ENCODE measurements at regions not wholly inside any gene's neighbourhood (a gene's known extent, or its start where the extent isn't known, plus 50 kb on each side); places are given as distances from the start of the nearest gene placed in this dataset.

GRCh38 chr4:125940426-125940825 lies 625.7 kb downstream of the FAT4 start:
- DNase-seq (ENCODE audit: low spot score): no peak

DNA sequence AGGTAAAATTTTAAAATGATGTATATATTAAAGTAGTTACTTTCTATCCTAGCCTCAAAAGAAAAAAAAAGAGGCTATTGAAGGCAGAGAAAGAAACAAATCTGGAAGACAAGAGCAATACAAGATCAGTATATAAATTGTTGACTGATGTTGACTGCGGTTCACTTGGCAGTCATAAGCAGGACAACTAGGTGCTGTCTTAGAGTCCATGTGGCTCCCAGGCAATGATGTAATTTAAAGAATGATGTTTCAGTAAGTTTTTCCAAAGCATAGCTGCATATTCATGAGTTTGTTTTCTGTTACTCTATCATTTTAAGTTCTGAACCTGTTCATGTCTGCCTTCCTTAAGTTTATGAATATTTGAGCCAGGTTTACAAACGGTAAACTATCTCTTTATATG lies 630.2 kb downstream of the FAT4 start:
- no peak for DNase-seq (ENCODE audit: low spot score)

DNA sequence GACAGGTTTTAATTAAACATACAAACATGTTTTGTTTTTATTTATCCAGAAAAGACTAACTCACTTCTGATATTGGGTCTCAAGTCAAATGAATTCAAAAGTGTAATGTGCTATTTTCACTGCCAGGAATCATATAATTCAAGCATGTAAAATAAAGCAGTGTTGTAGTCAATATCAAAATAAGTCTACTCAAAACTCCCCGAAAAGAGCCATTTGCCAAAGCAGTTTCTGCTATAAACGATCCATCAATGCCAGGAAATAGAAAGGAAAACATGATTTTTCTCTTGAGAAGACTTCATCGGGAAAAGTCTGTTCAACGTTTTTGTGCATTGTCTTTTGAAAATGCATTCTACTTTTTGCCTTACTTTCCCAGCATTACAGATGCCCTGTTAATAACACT lies 633.3 kb downstream of the FAT4 start:
- no peak for DNase-seq (ENCODE audit: low spot score)

DNA sequence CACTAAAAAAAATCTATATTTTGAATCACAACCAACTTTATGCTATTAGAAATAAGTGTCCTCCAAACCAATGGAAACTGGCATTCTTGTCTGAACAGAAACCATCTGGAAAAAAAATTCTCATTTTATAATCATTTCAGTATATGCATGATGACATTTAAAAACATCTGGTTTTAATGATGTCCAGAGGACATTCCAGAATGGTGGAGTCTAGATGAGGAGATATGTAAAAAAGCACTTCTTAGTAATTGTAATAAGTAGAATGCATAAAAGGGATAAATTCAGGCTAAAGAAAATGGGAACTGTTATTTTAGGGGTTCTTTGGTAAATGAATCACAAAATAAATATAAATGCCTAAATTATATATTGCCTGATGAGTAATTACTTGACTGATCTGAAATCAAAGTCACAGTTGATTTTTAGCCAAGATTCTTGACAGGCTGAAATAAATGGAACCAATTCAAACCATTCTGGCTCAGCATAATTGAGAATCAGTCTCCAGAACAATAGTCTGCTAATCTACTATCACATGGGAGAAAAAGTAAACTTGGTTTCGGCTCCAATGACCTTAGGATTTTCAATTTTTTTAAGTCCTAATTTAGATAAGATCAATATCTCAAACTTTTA lies 636.6 kb downstream of the FAT4 start:
- DNase-seq (ENCODE audit: low spot score): no peak

- DNase-seq (ENCODE audit: low spot score): no peak
Measured at GRCh38 chr4:125952631-125953030, 637.9 kb downstream of the FAT4 start.

- no peak for DNase-seq (ENCODE audit: low spot score)
Measured at GRCh38 chr4:125956276-125956675, 641.5 kb downstream of the FAT4 start.

DNA sequence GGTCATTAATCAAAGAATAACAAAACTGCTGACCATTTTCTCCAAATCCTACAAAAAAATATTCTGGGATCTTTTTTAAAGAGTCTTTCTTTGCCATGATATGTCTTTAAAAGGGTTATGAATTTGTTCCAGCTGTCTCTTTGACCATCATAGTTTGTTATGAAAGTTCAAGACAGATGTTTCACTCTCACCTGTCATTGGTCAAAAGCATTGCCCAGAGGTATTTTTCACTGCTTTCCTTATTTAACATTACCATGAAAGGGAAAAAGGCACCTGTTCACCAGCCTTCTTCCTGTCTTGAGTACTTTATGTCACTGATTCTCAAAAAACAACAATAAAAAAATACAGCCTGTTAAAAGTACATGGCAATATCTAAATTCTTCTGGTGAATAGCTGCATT lies 643.8 kb downstream of the FAT4 start:
- DNase-seq (ENCODE audit: low spot score): no peak

DNA sequence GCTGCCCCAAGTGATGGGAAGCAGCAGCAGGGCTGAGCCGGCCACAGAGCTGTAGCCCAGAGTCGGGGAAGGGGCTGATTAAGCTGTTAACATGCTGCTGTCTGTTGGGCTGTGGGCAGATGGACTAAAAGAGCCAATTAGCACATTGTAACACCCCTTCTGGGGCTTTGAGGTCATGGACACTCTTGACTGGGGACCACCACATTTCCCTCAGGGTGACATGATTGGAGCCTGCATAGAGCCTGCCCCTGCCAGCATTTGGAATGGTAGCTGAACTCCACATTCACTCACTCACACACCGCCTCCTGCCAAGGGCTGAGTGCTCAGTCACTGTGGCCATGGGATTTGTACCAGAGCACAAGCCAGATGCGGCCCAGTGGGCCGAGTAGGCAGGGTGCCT lies 646.9 kb downstream of the FAT4 start:
- no peak for DNase-seq (ENCODE audit: low spot score)

- DNase-seq (ENCODE audit: low spot score): no peak
Measured at GRCh38 chr4:125975861-125976397, 661.2 kb downstream of the FAT4 start.

GRCh38 chr4:125979950-125980349 lies 665.2 kb downstream of the FAT4 start:
- DNase-seq (ENCODE audit: low spot score): no peak

DNA sequence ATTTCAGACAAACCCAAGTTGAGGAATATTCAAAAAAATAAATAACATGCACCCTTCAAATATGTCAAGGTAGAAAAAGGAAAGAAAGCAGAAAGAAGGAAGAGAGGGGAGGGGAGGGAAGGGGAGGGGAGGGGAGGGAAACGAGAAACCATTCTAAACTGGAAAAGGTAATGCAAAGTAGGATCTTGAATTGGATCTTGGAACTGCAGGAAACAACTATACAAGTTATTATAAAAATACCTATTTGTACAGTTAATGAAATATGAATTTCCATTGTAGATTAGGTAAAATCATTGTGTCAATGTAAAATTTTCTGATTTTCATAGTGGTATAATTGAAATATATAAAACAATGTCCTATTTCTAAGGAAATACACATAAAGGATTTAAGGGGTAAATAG lies 668.4 kb downstream of the FAT4 start:
- DNase-seq (ENCODE audit: low spot score): no peak

DNA sequence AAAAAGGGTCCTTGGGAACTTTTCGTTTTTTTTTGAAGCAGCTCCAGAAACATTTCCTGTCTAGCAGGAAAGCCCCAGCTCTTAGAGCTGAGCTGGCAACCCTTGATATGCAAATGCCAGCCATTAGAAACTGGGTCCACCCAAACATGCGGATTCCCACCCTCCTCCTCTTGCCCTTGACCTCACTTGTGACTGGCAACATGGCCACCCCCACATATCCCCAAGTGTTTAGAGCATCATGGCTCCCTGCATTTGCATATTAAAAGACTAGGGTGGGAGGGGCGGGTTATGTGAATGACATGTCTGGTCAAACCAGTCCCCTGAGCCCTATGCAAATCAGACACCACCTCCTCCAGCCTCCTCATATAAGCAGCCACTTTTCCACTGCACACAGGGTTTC lies 671.1 kb downstream of the FAT4 start:
- no peak for DNase-seq (ENCODE audit: low spot score)

DNA sequence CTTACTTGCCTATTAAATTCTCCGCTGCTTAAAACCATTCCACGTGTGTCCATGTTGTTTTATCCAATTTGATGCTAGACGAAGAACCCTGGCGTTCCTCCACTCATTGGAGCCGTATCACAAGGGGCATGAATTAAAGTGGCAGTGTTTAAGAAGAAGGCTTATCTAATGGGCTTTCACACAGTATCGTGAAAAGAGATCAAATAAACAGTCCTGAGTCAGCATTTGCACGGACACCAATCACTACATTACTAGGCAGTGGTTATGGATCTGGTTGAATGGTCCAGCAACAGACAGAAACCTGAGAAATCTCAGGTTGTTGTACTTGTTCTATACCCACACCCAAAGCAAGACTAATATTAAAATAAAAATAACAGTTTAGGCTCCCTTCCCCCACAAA lies 671.6 kb downstream of the FAT4 start:
- no peak for DNase-seq (ENCODE audit: low spot score)

- no peak for DNase-seq (ENCODE audit: low spot score)
Measured at GRCh38 chr4:125988464-125988863, 673.7 kb downstream of the FAT4 start.

DNA sequence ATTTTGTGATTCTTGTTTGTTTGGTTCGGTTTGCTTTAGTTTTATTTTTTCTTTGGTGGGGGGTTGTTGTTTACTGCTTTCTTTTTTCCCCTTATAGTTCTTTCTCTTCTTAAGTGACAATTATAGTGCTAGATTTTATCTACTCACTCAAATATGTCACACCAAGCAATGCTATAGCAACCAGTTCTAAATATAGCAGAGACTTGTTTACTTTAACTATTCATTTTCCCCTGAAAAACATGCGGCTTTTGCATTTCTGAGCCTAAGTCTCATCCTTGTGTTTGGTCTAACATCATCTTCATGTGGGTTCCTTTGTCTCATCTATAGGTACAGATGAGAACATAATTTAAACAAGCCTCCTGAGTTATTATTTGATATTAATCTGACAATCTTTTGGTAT lies 676.6 kb downstream of the FAT4 start:
- no peak for DNase-seq (ENCODE audit: low spot score)

GRCh38 chr4:125992891-125993290 lies 678.1 kb downstream of the FAT4 start:
- DNase-seq (ENCODE audit: low spot score): no peak

GRCh38 chr4:125994024-125994423 lies 679.3 kb downstream of the FAT4 start:
- no peak for DNase-seq (ENCODE audit: low spot score)

DNA sequence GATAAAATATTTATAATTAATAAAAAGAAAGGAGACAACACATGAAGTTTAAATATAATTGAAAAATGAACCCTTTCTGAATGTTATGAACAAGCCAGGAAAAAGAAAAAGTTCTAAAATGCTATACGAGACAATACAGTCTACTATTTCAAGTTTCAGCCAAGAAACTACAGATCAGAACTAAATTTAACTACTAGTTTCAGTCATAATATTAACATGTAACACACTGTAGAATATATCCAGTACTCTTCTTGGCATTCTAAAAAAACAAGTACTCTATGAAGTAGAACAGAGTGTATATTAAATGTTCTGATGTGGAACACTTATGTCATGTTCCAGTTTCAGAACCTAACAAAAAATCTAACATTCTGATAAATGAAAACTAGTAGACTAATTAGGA lies 679.7 kb downstream of the FAT4 start:
- DNase-seq (ENCODE audit: low spot score): no peak

- no peak for DNase-seq (ENCODE audit: low spot score)
Measured at GRCh38 chr4:126004941-126005340, 690.2 kb downstream of the FAT4 start.

DNA sequence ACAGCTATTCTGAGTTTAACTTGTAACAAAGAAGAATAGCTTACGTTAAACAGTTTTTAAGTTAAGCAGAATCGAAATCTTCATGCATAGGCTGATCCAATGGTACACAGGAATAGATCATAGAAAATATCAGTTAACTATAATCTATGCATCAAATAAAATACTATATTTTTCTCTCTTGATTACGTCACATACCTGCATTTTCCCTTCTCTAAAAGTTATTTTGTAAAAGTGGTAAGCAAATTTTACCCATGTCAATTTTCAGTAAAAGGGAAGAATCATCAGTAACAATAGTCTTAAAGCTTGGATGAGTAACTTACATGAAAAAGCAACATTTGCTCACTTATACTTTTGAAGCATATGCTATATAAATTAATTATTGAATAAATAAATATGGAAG lies 692.4 kb downstream of the FAT4 start:
- DNase-seq (ENCODE audit: low spot score): no peak

DNA sequence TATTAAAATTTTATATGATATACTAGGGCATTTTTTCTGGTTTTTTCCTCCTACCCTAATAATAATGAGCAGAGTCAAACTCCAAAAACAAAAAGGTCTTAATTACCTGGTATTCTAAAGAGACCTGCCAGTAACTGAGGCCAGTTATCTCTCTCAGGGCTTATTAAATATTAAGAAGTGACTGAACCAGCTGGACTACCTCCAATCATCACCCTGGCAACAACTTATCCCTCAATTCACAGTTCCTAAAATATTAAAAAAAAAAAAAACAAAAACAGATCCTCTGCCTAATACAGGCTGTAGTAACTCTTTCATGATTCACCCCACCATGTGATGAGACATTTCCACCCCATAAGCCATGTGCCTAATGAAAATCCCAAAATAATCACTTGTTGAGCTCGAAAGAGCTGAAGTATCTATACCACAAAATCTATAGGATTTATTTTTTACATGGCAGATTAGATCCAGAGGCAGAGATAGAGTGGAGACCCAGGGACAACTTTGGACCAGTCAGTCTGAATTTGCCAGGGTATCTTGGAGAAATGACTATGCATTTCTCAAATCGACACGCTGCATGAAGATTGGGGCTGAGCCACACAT lies 698.0 kb downstream of the FAT4 start:
- DNase-seq (ENCODE audit: low spot score): no peak

- no peak for DNase-seq (ENCODE audit: low spot score)
Measured at GRCh38 chr4:126018274-126018673, 703.5 kb downstream of the FAT4 start.

- no peak for DNase-seq (ENCODE audit: low spot score)
Measured at GRCh38 chr4:126023896-126024295, 709.1 kb downstream of the FAT4 start.

GRCh38 chr4:126027601-126028000 lies 712.8 kb downstream of the FAT4 start:
- DNase-seq (ENCODE audit: low spot score): no peak

Data from ureter (tissue), 1 donor.